WTC11 (cell line): ENCODE measurements at regions not wholly inside any gene's neighbourhood (a gene's known extent, or its start where the extent isn't known, plus 50 kb on each side); places are given as distances from the start of the nearest gene placed in this dataset.

ENCODE experiments used
- CBFB ChIP-seq: sonication (generic); formaldehyde crosslinking; IDR thresholded peaks from 2 replicates; pipeline ENCODE4 v1.8.1; 2022; ENCODE audit warnings: mild to moderate bottlenecking, low read depth, missing genetic modification reagents
- ESRRA ChIP-seq: sonication (generic); formaldehyde crosslinking; IDR thresholded peaks from 2 replicates; pipeline ENCODE4 v1.8.1; 2022; ENCODE audit warnings: mild to moderate bottlenecking, missing genetic modification reagents, borderline replicate concordance
- GRHL2 ChIP-seq: fragments of 250-450 bp; sonication (Bioruptor Pico); IDR thresholded peaks from 2 replicates; pipeline ENCODE4 v1.8.0; 2022; ENCODE audit warnings: mild to moderate bottlenecking, moderate library complexity; ENCODE audit not compliant: insufficient replicate concordance, severe bottlenecking
- GTF2I ChIP-seq: fragments of 250-450 bp; sonication (Bioruptor Pico); conservative IDR thresholded peaks from 2 replicates; pipeline ENCODE4 v1.4.0; 2021; ENCODE audit warnings: mild to moderate bottlenecking
- TCF7 ChIP-seq: sonication (generic); formaldehyde crosslinking; IDR thresholded peaks from 2 replicates; pipeline ENCODE4 v1.8.0; 2022; ENCODE audit warnings: mild to moderate bottlenecking, low read depth, missing genetic modification reagents, moderate library complexity
- TEAD4 ChIP-seq: sonication (generic); formaldehyde crosslinking; IDR thresholded peaks from 2 replicates; pipeline ENCODE4 v1.8.0; 2022; ENCODE audit warnings: mild to moderate bottlenecking, missing genetic modification reagents
- TF ChIP-seq, protein P1 (sequence below): fragments of 200-600 bp; IDR thresholded peaks from 2 replicates; pipeline ENCODE4 v1.8.0; 2022; ENCODE audit warnings: antibody characterized with exemption

DNA sequence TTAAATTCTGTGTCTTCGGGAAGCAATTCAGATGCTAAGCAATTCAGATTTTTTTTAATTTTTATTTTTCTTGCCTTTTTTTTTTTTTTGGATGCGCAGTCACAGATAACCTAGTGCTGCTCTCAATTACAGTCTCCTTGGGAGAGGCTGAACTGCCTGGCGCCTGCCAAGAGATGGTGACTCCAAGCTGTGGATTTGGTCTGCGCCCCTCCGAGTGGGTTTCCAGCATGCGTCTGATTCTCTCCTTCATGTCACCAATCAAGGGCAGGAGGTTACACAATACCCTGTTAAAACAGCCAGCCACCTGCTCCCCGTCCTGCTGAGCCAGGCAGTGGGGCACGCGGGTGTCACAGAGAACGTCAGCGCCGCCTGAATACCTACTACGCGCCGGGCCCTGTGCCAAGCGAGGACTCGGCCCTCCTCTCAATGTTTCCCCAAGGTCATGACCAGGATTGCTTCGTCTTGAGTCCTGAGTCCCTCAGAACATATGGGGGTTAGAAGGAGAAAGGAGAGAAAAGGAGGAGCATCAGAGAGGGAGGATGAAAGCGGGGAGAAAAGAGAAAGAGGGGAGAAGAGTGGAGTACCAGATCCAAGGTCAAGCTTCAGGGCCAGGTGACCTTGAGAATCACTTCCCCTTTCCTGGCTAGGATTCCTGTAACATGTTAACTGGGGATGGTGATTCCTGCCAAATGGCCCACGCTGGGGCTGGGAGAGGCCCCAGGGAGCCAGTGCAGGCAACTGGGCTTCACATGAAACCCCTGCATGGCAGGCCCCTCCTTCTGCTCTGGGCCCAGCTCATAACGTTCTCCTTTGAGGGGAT is 213.6 kb downstream of the URI1 start:
- TF ChIP-seq, protein P1, sequence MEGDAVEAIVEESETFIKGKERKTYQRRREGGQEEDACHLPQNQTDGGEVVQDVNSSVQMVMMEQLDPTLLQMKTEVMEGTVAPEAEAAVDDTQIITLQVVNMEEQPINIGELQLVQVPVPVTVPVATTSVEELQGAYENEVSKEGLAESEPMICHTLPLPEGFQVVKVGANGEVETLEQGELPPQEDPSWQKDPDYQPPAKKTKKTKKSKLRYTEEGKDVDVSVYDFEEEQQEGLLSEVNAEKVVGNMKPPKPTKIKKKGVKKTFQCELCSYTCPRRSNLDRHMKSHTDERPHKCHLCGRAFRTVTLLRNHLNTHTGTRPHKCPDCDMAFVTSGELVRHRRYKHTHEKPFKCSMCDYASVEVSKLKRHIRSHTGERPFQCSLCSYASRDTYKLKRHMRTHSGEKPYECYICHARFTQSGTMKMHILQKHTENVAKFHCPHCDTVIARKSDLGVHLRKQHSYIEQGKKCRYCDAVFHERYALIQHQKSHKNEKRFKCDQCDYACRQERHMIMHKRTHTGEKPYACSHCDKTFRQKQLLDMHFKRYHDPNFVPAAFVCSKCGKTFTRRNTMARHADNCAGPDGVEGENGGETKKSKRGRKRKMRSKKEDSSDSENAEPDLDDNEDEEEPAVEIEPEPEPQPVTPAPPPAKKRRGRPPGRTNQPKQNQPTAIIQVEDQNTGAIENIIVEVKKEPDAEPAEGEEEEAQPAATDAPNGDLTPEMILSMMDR, result no peak
- TF ChIP-seq TCF7, result no peak
- TF ChIP-seq GTF2I (CRISPR knock-in tag), result no peak
- no peak for TF ChIP-seq CBFB (CRISPR knock-in tag)
- no peak for TF ChIP-seq GRHL2 (CRISPR knock-in tag)
- no peak for TF ChIP-seq ESRRA (CRISPR knock-in tag)
- TF ChIP-seq TEAD4 (CRISPR knock-in tag), result no peak
